ENCODE measurements at regions not wholly inside any gene's neighbourhood (a gene's known extent, or its start where the extent isn't known, plus 50 kb on each side); places are given as distances from the start of the nearest gene placed in this dataset.
"Not testable (repeated sequence)": the region's sequence is repeated elsewhere in the genome, so short reads cannot be mapped to it uniquely, and the experiment has no call there.

- not testable (repeated sequence) for DNase-seq (ENCODE audit: low spot score)
Observed at GRCh38 chr2:209300766-209301165, 123.1 kb upstream of the MAP2 start.

GRCh38 chr2:209305026-209305425 is 118.8 kb upstream of the MAP2 start:
- no peak for DNase-seq (ENCODE audit: low spot score)

GRCh38 chr2:209305746-209306196 is 118.1 kb upstream of the MAP2 start:
- DNase-seq (ENCODE audit: low spot score): no peak

GRCh38 chr2:209307161-209308001 is 116.5 kb upstream of the MAP2 start:
- no peak for DNase-seq (ENCODE audit: low spot score)

GRCh38 chr2:209308415-209308814 is 115.4 kb upstream of the MAP2 start:
- no peak for DNase-seq (ENCODE audit: low spot score)

DNA sequence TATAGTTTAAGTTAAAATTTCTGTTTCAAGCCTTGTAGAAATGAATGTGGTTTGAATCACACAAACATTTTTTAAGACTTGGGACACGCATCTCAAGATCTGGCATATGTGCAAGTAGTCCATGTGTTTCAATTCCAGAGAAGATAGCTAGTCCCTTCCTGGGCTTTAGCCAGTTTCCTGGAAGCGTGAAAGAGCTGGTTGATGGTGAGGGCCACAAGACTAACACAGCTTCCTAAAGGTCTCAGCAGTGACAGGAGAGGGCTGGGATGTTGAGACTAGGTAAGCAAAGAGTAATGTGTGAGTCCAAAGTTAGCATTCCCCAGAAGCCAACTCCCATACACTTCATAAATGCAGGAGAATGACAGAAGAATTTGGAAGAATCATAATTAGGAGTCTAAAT is 111.9 kb upstream of the MAP2 start:
- DNase-seq (ENCODE audit: low spot score): no peak

DNA sequence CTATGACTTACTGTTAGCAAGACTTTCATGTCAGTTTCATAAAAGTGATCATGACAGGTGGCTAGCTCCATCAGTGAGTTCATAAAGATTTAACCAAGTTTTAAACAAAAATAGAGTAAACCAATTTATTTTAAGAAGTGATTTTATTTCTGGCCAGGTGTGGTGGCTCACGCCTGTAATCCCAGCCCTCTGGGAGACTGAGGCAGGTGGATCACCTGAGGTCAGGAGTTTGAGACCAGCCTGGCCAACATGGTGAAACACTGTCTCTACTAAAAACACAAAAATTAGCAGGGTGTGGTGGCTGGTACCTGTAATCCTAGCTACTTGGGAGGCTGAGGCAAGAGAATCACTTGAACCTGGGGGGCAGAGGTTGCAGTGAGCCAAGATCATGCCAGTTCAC is 111.4 kb upstream of the MAP2 start:
- DNase-seq (ENCODE audit: low spot score): not testable (repeated sequence)

DNA sequence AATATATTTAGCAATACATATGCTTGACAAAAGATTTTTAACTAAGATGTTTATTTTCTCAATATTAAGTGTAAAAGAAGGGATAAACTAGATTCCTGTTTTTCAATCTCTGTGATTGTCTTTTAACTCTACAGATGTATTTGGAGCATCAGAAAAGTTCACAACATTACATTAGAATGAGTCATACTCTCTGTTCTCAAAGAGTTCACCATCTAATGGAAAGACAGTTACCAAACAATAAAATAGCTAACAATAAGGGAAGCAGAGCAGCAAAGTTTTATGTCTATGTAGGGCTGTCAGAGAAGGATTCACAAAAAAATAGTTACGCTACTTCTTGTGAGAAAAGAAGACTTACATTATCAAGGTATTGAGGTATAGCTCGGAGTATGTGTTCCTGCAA is 109.2 kb upstream of the MAP2 start:
- DNase-seq (ENCODE audit: low spot score): no peak

DNA sequence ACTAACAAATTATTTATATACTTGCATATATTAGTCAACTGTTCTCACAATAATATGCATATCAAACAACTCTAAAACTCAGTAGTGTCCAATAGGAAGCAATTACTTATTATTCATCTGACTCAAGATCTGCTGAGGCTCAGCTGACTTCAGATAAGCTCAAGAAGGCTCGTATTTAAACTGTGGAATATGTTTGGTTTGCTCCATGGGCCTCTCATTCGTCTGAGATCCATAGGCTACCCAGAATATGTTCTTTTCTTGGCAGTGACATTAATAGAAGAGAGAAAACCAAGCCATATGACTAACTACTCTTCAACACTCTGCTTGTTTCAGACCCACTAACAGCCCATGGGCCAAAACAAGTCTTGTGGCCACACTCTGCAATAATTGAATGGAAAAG is 107.7 kb upstream of the MAP2 start:
- no peak for DNase-seq (ENCODE audit: low spot score)

GRCh38 chr2:209321076-209321475 is 102.8 kb upstream of the MAP2 start:
- DNase-seq (ENCODE audit: low spot score): no peak

DNA sequence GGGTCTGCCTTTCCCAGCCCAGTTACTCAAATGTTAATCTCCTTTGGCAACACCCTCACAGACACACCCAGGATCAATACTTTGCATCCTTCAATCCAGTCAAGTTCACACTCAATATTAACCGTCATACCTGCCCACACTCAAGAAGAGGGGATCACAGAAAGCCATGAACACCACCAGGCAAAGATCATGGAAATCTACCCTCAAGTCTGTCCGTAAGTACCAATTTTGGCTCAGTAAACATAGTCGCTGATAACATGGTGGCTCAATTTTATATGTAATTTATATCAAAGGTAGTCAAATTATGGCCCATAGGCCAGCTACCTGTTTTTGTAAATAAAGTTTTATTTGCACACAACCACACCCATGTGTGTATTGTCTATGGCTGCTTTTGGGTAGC is 102.3 kb upstream of the MAP2 start:
- no peak for DNase-seq (ENCODE audit: low spot score)

DNA sequence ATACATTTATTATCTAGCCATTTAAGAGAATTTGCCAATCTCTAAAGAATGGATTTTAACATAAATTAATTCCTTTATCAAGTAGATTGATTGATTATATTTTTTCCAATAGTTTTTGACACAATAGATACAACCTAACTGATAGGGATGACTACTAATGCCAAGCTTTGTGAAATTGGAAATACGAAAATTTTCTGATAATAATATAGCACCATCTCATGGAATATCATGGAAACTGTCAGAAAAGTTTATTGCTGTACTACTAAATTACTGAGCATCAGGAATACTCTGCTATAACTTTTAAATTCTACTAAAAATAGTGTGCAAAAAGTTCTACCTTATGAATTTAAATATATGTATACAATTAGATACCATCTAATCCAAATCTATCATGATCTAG is 101.8 kb upstream of the MAP2 start:
- no peak for DNase-seq (ENCODE audit: low spot score)

DNA sequence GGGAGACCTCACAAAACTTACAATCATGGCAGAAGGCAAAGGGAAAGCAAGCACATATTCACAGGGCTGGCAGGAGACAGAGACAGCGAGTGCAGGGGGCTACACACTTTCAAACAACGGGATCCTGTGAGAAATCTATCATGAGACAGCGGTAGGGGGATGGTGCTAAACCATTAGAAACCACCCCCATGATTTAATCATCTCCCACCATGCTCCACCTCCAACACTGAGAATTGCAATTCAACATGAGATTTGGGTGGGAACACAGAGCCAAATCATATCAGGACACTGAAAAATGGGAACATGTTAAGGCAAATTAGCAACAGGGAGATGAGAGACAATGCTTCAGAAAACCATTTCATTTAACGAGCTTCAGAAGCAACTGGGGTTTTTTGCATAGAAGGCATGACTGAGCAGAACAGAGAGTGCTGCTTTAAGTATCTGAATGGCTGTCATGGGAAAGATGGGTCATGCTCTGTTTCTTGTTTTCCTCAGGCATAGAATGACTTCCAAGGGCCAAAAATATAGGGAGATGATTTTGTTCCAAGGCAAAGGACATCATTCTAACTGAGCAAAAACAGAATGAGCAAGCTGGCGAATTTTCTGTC is 100.8 kb upstream of the MAP2 start:
- DNase-seq (ENCODE audit: low spot score): no peak

GRCh38 chr2:209323738-209324137 is 100.1 kb upstream of the MAP2 start:
- no peak for DNase-seq (ENCODE audit: low spot score)

DNA sequence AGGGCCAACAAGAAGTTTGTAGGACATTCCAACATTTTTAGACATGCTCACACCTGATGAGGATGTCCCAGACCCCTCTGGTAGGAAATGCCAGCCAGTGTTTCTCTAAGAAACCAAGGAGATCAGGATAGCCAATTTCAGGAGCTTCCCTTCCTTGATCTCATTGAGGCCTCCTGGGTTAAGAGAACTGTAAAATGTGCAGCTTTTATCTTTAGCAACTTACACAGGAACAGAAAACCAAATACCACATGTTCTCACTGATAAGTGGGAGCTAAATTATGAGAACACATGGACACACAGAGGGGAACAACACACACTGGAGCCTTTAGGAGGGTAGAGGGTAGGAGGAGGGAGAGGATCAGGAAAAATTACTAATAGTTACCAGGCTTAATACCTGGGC is 99.6 kb upstream of the MAP2 start:
- no peak for DNase-seq (ENCODE audit: low spot score)

GRCh38 chr2:209331291-209331844 is 92.5 kb upstream of the MAP2 start:
- DNase-seq (ENCODE audit: low spot score): no peak

DNA sequence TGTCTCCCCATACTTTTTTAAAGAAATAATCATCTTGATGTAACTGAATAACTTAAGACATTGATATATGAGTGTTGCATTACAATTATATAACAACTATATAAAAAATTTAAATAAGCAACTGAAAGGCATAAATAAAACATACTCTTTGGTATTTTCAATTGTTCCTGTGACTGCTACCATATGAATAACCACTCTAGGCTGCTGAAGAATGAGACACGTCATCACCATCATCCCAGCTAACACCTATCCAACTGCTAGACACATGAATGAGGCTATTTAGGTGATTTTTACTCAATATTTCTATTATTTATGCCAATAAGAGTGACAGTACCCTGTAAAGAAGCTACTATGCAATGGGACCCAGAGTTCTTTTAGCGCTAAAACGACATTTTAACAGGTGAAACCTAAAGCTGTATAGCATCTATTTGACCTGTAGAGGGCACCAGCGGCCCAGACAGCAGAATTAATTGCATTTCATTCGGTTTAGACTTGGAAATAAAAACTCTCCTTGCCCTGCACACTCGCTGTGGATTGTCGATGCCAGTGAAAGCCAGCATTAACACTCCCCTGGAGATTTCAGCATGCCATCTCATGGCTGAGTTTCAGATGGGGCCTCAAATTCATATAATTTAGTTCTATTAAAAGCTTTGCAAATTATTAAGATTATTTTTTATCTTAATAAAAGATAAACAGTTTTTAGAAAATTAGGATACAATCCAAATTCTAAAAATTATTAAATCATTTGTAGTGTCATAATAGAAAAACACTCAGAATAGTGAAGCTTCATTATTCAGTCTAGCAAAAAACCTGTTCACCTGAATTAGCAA is 89.4 kb upstream of the MAP2 start:
- peak; percentile 2 for DNase-seq (ENCODE audit: low spot score)

- no peak for DNase-seq (ENCODE audit: low spot score)
Observed at GRCh38 chr2:209340522-209340921, 83.3 kb upstream of the MAP2 start.

- no peak for DNase-seq (ENCODE audit: low spot score)
Observed at GRCh38 chr2:209344349-209344748, 79.5 kb upstream of the MAP2 start.

DNA sequence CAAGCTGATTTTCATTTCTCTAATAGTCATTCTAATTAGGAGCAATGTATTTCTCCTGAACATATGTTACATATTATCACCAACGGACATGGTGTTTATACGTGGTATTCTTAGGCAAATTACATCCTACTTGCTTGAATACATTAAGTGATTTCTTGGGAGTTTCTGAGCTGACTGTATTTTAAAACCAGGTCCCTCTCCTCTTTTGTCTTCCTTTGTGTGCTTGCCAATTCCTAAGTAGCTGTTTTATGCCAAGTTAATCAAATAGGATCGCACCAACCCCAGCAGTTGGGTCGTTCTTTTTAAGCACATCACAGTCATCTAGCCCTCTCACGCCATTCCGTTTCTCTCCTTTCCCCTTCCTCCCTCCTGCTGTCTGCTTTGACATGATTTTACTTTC is 75.4 kb upstream of the MAP2 start:
- DNase-seq (ENCODE audit: low spot score): no peak

DNA sequence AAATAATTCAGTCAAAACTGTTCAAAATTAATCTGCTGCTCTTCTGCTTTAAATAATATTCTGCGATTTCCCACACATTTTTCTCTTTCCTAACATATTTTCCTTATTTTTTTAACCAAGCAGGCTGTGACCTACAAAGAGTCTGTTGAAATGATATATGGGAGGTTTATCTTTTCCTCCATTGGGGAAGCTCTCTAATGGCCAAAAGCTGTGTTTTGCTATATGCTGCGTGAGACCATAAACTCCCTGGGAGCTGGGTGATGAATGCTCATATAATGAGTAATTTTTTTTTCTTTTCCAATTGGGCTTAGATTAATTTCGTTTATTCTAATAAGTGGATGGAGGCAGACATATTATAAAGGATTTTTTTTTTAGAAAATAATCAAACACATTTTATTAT is 72.2 kb upstream of the MAP2 start:
- DNase-seq (ENCODE audit: low spot score): no peak

GRCh38 chr2:209358992-209359391 is 64.9 kb upstream of the MAP2 start:
- DNase-seq (ENCODE audit: low spot score): no peak

All from CD4-positive, alpha-beta T cell treated with Interleukin-6 at 100 ng/mL for 8 hours (primary cell).